ENCODE measurements at regions not wholly inside any gene's neighbourhood (a gene's known extent, or its start where the extent isn't known, plus 50 kb on each side); places are given as distances from the start of the nearest gene placed in this dataset.

- no peak overlapping the region for H3K4me3 ChIP-seq (ENCODE audit: low read depth, low read length)
- TF ChIP-seq CTCF (IDR thresholded peaks at IDR 0.05; ENCODE audit: low read depth, low read length), result no peak
Measured at GRCh38 chr5:81803812-81804211, 52.9 kb upstream of the SSBP2 start.

GRCh38 chr5:81802625-81803024 is 51.7 kb upstream of the SSBP2 start:
- no peak overlapping the region for H3K4me3 ChIP-seq (ENCODE audit: low read depth, low read length)
- TF ChIP-seq CTCF (IDR thresholded peaks at IDR 0.05; ENCODE audit: low read depth, low read length), result no peak

GRCh38 chr5:81802020-81802419 is 51.1 kb upstream of the SSBP2 start:
- no peak overlapping the region for H3K4me3 ChIP-seq (ENCODE audit: low read depth, low read length)
- no peak for TF ChIP-seq CTCF (IDR thresholded peaks at IDR 0.05; ENCODE audit: low read depth, low read length)

GRCh38 chr5:81800797-81801196 is 49.9 kb upstream of the SSBP2 start:
- TF ChIP-seq CTCF (IDR thresholded peaks at IDR 0.05; ENCODE audit: low read depth, low read length), result no peak
- H3K4me3 ChIP-seq (ENCODE audit: low read depth, low read length), result no peak overlapping the region
